GM18517 (cell line): ENCODE measurements at regions not wholly inside any gene's neighbourhood (a gene's known extent, or its start where the extent isn't known, plus 50 kb on each side); places are given as distances from the start of the nearest gene placed in this dataset.

ENCODE experiments used
- ATAC-seq: cut with Tn5 transposase; IDR thresholded peaks from one replicate; pipeline ENCODE4 v1.9.1; 2021; ENCODE audit warnings: mild to moderate bottlenecking, moderate library complexity; ENCODE audit not compliant: unreplicated experiment

DNA sequence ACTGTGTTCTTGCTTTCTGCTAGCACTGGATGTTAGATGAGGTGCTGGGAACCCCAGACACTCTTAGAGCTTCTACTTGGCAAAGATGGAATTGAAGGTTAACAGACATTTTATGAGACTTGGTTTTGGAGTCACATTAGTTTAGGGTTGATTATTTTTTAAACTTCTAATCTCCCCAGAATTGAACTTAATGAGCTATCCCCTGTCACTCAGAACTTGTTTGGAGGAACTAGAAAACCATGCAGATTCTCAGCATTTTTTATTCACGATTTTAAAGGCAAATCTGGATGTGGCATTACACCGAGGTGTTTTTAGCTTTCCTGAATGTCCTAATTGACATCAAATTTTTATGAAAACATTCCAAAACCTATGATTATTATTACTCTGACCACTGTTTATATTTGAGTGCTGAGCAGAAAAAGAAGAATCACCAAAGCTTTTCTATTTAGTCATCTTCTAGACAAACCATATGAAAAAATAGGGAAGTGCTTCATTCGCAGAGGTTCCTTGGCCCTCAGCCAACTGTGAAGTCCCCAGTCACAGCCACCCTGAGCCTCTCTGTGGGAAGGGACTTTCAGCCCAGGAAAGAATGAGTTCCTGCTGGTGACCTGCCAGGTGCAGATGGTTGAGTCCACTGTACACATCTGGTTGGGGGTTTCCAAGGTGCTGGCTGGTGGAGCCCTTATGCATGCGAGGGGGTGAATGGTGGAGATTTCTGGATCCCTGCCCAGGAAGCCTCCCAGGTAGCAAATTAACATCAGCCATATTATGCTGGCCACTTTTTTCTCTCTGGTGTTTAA, 196.0 kb upstream of the TOPAZ1 start:
- peak; percentile 79 for ATAC-seq

DNA sequence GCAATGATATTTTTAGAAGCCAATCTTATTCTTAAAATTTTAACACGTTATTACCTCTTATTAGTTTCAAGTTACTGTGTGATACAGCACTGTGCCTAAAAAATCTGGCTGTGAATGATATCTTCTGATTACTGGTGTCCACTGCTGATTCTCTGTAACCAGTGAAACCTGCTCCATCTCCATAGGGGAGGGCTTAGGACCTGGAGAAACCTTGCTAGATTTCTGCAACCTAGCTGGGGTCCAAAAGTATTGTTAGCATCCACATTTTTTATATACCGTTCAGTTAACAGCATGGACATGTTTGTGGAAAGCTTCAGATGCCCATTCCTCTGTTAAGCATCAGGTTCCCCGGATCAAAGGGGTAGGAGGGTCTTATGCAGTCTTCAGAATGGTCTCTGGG, 193.9 kb upstream of the TOPAZ1 start:
- no peak for ATAC-seq

DNA sequence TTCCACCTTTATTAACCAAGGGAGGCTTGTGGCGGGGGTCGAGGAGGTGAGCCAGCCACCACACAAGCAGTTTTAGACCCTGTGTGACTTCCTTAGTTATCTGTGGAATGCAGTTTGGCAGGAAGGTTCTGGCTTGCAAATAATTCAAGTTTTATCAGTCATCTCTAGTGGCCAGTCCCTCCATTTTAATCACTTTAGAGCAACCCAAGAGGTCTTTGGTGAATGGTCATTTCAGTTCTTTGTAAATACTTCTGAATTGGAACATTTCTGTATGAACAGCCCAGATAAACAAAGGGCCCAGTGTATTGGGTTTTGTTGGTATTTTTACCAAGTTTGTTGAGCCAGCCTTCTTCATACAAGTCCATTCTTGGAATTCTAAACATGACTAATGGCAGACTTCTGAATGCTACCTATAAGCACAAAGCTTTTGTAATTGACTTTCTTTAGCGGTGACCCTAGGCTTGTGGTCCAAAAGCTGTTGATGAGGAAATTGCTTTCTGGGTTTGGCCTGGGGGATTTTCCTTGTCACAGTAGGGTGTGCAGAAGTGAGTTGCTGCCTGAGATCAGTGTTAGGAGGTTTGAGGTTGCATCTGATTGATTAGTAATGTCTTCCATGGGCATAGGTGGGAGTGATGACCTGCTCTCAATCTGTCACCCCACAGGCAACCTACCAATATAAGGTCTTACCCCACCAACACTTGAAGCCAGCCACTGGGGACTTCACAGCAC, 193.3 kb upstream of the TOPAZ1 start:
- ATAC-seq = no peak

DNA sequence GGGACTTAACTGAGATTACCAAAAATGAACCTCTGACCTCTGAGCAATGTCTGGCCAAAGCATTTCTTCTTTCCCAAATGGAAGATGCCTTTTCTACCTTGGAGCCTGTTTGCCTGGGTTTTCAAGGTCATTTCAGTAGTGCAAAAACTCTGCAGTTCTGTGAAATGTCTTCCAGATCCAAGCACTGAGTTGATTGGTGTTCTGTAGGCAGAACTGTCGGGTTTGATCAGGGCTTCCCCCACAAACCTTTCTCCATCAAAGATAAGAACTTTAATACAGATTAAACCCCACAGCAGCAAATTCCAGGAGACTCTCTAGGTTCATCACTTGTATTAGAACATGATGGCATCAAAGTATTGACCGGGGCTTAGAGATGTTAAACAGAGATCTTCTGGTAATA, 192.7 kb upstream of the TOPAZ1 start:
- no peak for ATAC-seq

DNA sequence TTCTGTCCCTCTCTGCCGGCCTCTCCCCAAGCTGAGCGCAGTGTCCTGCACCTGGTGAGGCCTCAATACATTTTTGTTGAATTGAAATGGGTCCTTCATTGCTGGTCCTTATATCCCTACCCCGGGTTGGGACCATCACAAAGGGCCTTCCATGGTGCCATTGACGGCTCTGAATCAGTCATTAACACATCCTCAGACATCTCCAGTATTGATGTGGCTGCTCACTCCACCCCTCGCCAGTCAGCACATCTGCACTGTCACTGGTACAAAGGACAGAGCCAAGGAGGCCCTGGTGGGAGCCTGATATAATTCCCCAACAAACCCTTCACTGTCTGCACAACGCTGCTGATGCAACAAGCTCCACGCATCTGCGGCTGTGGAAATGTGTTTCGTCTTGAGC, 191.6 kb upstream of the TOPAZ1 start:
- ATAC-seq = no peak

DNA sequence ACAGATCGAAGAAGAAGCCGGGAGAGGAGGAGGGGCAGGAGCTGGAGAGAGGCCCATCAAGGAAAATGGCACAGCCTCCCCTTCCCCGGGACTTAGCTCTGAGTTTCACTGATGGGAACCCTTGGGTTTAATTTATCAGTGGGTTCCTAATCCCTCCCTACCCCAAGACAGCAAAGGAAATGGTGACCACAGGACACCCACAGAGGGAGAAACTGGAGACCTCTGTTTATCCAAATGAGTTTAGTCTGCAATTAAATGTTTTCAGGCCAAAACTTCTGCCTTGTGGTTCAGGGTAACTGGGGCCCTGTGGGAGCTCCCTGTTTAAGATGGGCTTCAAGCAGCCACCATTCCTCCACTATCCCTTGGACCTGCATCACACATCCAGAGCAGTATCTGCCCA, 190.8 kb upstream of the TOPAZ1 start:
- no peak for ATAC-seq

DNA sequence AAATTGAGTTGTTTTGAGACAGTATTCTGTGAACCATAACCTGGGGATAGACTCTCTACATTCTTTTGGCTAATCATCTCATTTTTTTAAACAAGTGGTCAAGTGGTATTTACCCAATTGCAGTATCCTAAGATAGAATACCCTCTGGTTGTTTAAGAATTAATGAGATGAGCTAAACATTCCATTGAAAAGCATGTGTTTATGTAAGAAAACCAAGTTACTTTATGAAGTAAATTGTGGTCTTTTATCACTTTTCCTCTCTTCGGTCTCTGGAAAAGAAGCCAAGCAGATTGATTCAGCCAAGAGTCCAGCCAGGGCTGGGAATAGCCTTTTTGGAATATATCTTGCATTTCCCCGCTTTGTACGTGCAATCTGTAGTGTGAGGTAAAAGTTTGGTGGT, 185.7 kb upstream of the TOPAZ1 start:
- ATAC-seq = no peak

DNA sequence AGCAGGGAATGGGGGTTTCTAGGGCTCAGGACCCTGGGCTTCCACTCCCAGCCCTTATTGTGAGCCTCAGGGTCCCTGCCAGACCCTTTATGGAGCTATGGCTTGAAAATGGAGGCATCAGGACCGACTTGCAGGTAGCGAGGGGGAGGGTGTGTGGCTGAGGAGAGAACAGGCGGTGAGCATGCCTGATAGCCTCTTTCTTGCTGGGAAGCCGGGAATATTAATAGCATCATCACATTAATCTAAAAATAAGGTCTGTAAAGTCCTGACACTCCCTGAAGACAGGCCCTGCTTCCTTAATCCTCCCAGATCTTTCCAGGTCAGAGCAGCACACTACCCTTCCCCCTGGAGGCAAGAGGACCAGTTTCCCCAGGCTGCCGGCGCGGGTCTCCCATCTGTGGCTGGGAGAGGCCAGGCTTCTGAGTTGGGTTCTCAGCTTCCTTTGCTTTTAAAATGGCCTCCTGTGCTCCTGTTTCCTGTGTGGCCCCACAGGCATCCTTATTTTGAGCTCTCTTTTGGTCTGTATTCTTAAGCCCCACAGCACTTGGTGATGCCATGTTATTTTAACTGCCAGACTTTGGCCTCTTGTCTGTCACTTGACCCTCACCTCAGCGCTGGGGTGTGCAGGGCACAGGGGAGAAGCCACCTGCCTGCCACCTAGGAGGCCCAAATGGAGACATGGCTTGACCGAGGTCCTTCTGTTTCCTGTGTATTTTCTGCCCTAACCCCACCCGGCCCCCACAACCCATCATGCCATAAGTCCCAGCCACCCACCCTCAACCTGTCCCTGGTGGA, 185.0 kb upstream of the TOPAZ1 start:
- no peak for ATAC-seq

DNA sequence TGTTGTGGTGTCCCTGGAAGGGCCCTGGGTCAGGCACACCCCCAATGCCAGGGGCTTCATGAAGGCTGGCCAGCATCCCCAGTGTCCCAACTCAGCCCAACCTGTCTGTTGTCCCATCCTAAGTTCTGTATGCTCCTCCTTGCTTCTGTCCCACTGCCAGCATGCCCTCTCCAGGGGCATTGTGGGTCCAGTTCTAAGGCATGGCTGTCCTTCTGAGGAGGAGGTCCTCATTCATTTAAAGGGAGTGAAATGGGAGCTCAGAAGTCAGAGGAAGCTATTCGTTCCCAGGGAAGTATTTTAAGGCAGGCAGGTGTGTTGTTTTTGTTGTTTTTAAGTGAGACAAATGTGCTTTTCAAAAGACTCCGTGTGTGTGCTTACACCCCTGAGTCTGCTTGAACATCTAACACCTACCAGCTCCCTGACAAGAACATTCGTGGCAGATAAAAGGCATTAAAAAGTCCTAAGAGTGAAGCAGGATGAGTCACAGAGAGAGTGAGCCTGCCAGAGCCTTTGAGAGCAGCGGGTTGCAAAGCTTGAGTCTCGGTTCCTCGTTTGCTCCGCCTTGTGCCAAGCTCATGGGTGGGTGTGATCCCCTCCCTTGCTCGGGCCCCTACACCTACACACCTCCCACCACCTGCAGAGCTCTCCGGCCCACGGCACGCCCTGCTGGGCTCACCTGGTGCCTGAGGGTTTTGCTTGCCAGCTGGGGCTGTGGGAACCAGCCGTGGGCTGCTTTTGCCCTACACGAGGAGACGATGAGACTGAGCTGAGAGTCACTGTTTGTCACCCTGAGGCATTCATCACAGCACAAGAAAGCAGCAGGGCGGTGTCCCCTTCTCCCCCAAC, 183.4 kb upstream of the TOPAZ1 start:
- ATAC-seq = peak; percentile 86

DNA sequence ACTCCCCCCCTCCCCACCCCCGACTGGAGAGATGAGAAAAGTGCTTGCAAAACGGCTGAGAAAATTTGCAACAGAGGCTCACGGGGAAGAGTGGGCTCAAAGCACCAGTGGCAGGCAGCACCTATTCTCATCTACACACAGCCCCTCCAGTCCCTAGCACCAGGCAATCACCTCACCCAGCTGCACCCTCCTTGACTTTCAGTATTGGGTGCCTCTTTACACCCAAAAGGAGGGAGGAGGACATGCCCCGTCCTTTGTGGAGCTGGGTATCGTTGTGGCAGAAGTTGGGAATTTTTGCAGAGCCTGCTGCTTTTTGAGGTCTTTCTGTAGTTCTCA, 182.8 kb upstream of the TOPAZ1 start:
- no peak for ATAC-seq

DNA sequence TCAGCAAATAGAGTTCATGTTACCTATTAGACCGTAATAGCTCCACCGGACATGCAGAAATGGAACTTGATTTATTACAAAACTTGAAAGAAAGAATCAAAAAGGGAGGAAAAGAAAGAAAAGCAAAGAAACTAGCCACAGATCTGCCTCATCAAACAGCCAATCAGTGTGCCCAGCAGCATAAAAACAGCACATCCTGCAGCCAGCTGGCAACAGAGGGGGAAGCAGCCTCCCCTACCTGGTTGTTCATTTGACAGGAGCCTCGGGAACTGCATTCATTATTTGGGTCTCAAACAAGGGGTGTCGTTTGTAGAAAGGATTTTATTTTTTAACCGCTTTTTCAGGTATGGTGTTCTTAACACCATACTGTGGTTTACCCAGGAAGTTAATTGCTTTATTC, 181.5 kb upstream of the TOPAZ1 start:
- ATAC-seq = no peak

DNA sequence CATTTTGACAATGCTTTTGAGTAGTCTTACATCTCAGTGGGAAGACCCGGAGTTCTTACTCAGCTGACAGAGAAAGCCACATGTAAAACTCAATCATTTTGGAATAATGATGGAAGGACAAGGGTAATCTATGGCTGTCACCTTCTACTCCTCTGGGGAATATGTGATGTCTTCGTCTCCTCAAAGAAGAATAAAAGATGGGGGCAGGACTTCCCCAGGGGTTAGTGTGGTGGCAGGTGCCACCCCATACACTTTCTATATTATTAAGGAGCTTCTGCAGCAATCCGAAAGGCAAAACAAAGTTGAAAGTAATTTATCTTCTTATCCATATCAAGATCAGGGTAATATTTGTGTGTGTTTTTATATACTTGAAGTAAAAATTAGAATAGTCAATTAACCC, 180.4 kb upstream of the TOPAZ1 start:
- ATAC-seq = no peak

DNA sequence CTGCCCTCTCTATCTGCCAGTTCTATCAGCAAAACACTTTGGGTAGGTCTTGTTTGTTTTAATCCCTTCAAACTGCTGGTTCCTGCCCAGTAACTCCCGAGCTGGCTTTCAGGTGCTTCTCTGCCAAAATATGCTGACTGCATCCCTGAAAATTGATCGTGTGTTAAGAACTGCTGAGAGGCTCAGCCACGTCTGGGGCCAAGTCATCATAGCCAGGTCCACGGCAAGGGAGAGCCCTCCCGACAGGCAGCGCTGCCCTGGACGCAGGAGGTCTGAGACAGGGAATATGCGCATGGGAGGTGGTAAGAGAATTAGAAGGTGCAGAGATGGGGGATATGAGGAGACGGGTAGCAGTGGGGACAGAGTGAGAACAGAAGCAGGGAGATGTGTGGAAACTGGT, 179.7 kb upstream of the TOPAZ1 start:
- no peak for ATAC-seq

DNA sequence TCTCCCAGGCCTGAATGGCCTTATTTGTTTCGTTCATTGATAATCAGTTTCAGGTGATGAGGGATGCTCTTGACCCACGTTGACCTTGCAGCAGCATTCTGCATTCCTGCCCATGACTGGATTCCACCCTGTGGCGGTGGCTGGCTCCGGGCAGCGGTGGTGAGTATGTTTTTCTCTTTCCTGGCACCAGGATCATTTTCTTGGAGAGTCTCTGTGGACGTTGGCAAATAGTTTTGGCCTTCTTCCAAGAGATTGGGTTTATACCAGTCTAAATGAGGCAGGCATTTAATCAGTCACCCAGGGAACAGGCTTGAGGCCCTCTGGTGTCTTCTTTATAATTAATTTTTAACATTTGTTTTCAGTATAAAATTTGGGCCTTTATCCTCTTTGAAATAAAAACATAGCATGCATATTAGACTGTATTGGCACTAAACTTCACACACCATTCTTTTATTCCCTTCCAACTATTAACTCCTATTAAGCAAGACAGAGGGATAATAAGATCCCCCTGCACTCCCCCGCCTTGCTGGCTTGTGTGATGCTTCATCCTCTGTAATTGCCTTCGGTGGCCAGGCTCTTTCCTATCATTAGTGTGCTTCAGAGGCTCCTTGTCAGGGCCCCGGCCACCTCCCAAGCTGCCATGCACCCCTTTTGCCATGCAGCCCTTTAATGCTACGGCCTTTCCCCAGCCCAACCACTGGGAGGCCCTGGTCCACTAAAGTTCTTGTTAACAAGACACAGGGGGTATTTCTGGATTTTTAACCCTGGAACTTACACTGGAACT, 176.2 kb upstream of the TOPAZ1 start:
- no peak for ATAC-seq

DNA sequence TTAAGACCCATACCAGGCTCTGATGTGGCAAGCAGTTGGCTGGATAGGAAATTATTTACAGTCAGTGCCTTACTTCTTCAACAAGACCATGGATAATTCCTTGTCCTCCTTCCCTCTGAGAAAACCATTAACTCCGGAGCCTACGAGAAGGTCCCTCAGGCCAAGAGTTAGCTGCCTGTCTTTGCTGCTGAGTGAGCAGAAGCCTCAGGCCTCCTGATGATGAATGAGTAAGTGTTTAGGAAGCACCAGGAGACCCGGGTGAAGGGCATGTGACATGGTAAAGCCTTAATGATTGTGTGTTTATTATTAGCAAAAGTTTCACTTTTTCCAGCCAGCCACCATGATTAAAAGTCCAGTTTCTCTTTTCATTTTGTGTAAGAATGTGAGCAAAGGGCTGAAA, 174.9 kb upstream of the TOPAZ1 start:
- no peak for ATAC-seq

DNA sequence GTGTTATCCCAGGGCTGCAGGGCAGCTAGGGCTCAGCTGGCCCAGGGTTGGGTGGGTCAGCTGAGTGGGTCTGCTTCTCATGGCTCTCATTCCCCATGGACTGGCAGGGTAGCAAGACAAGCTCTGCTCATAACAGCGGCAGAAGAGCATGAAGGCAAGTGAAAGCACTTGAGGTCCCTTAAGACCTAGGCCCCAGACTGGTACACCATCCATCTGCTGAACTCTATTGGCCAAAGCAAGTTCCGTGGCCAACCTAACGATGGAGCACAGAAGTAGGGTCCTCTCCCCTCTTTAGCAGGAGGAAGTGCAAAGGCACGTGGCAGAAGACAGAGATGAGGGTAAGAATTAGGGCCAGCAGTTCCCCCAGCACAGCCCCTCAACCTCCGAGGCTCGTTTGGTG, 174.3 kb upstream of the TOPAZ1 start:
- no peak for ATAC-seq

DNA sequence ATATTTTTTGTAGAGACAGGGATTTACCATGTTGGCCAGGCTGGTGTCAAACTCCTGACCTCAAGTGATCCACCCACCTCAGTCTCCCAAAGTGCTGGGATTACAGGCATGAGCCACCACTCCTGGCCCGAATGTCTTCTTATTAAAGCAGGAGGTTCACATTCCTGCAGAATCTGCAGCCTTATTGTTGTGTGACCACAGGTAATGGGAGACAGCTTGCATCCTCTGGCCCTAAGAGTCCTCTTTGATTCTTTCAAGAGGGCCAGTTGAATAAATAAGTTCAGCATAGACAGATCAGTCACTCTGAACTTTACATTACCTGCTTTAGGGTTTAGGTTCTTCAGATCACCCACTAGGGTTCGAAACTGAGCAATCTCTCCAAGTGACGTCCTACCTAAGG, 172.9 kb upstream of the TOPAZ1 start:
- ATAC-seq = no peak

DNA sequence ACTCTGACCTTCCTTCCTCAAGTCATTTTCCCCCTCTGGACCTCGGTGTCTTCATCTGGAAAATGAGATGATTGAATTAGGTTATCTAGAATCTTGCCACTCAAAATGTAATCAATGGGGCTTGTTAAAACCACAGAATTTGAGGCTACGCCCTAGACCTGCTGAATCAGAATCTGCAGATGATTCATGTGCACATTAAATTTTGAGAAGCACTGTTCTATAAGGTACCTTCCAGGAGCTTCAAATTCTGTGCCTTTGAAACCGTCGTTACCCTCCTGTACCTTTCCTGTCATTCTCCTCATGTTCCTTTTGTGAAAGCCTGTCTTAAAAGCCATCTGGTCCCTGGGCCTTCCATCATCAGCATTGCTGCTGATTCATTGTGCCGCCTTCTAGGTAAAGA, 172.4 kb upstream of the TOPAZ1 start:
- ATAC-seq = no peak

DNA sequence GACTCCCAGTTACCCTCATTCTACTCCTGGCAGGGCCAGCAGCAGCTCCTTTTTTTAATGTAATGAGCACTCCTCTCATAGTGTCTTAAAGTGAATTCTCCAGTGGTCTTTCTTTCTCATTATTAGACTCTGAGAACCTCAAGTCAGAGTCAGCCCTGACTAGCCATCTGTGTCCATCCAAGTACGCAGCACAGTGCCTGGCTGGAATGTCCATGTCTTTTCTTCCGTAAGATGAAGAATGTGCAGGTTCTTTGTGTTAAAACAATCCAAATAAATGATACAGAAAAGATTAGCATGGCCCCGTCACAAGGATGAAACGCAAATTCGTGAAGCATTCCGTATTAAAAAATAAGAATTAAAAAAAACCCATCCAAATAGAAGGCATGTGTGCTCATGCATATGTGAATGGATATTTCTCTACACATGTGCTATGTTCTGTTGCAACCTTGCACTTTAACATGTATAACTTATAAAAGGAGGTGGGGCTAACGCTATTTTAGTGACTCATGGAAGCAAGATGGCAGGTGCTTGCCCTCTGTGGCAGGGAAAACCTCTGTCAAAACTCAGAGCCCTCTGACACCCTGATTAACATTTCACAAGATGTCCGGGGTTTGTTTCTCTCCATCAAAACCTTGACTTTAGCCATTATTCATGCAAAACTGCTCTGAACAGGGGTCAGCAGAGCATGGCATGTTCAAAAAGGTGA, 170.7 kb upstream of the TOPAZ1 start:
- ATAC-seq = no peak
